Activated naive CD4-positive, alpha-beta T cell treated with anti-CD3 and anti-CD28 coated beads, Interleukin-2, amount 10 ng/mL, durations not matched to agents 7 days and 5 days (primary cell): ENCODE measurements at regions not wholly inside any gene's neighbourhood (a gene's known extent, or its start where the extent isn't known, plus 50 kb on each side); places are given as distances from the start of the nearest gene placed in this dataset.

Source experiments
- CTCF ChIA-PET: fragments of 350-600 bp; sonication (Branson Sonifier 250); formaldehyde crosslinking; loops from one replicate; lab custom pipeline; 2021; ENCODE audit warnings: antibody characterized with exemption; lab: Charles Lee
- DNase-seq: peaks from one replicate; pipeline ENCODE4 v3.0.0-alpha.2; 2020
- H3K27ac Mint-ChIP-seq: one replicate; pipeline ENCODE4 v1.8.0; 2021; ENCODE audit warnings: mild to moderate bottlenecking, moderate library complexity, mixed read lengths
- H3K27me3 Mint-ChIP-seq: one replicate; pipeline ENCODE4 v1.8.0; 2021; ENCODE audit warnings: mild to moderate bottlenecking, mixed read lengths
- H3K36me3 Mint-ChIP-seq: one replicate; pipeline ENCODE4 v1.8.0; 2021; ENCODE audit warnings: mixed read lengths
- H3K4me1 Mint-ChIP-seq: one replicate; pipeline ENCODE4 v1.8.0; 2021; ENCODE audit warnings: mixed read lengths
- H3K4me3 Mint-ChIP-seq: one replicate; pipeline ENCODE4 v1.8.0; 2021; ENCODE audit warnings: mild to moderate bottlenecking, moderate library complexity, mixed read lengths
- H3K9me3 Mint-ChIP-seq: one replicate; pipeline ENCODE4 v1.8.0; 2021; ENCODE audit warnings: mixed read lengths

DNA sequence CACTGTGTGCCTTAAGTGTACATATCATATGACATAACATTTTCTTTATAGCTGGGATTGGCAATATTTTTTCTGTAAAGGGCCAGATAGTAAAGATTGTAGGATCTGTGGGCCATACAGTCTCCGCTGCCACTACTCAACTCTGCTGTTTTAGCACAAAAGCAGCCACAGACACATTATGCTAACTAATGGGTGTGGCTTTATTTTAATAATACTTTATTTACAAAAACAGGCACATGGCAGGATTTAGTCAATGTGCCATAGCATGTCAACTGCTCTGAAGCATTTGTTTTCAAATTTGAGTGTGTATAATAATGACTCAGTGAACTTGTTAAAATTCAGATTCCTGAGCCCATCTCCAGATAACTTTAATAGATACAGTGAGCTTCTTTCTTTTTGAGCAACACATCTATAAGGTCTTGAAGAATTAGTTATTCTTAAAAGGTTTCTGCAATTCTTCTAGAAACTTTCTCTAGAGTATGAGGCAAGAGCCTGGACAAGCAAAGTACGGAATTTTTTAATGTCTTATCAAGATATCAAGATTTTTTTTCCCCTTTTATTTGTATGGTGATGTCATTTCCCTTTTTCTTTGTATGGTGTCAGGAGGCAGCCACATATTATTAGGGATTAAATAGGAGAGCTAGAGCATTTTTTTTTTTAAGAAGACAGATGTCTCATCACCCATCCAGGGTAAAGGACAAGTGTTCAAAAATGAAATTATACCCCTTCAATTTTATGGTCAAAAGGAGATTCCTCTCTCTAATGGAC, 518.3 kb downstream of the DHX35 start:
- no peak overlapping the region for H3K27ac Mint-ChIP-seq
- no peak overlapping the region for H3K4me3 Mint-ChIP-seq
- DNase-seq = no peak
- H3K27me3 Mint-ChIP-seq = no peaks in the 10 kb centered on the region
- H3K36me3 Mint-ChIP-seq = no peaks in the 10 kb centered on the region
- H3K9me3 Mint-ChIP-seq = peaks cover under 1% of the 10 kb centered on the region
- H3K4me1 Mint-ChIP-seq = no peaks in the 10 kb centered on the region
- CTCF ChIA-PET = no interaction called here

DNA sequence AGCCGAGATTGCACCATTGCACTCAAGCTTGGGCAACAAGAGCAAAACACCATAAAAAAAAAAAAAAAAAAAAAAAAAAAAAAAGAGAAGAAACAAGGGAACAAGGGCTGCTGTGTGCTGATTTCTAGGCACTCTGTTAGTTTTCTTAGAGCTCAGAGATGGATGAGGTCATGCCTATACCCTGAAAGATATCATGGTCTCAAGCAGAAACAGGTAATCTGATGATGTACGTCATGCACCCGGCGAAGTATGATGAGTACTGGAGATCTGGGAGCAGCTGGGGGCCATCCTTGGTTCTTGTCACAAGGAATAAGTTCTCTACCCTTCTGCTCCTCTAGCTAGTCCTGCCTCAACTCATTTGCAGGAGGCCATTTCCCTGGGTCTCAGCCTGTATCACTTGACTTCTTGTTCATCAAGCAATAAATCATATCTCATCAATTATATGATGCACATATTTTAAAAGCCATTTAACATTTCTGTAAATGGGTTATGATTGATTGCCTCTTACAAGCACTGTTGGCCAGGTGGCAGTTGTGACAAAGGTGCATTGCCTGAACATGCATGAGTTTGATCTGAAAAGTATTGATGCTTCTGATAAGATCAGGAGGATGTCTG, 517.2 kb downstream of the DHX35 start:
- H3K4me3 Mint-ChIP-seq = no peak overlapping the region

DNA sequence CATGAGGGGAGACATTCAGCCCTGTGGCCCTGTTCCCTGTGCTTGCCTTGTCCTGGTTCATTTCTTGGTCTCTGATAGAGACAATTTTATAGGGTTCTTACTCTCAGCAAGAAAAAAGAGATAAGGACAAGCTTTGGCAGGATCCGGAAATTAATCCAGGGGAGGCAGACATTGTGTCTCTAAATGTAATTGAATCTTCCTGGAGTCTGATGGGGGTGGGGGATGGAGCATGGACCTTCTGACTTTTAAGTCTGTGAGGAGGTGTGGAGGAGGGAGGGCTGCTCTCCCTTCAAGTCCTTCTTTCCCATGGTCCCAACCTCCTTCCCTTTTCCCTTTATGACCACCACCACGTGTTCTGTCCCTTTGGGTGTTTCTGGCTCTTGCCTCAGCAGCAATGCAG, 512.7 kb downstream of the DHX35 start:
- CTCF ChIA-PET = no interaction called here
- peaks cover 2% of the 10 kb centered on the region for H3K9me3 Mint-ChIP-seq
- no peak overlapping the region for H3K4me3 Mint-ChIP-seq
- H3K36me3 Mint-ChIP-seq = no peaks in the 10 kb centered on the region
- H3K27me3 Mint-ChIP-seq = no peaks in the 10 kb centered on the region
- no peaks in the 10 kb centered on the region for H3K4me1 Mint-ChIP-seq
- no peak overlapping the region for H3K27ac Mint-ChIP-seq
- no peak for DNase-seq

More for the DNA sequence above, 517.2 kb downstream of the DHX35 start:
- Mint-ChIP-seq H3K4me1 (no peaks in the 10 kb centered on the region), H3K9me3 (peaks cover 2% of the 10 kb centered on the region), H3K36me3 (no peaks in the 10 kb centered on the region), H3K27ac (no peak overlapping the region), H3K27me3 (no peaks in the 10 kb centered on the region)
- DNase-seq = no peak
- CTCF ChIA-PET = no interaction called here

DNA sequence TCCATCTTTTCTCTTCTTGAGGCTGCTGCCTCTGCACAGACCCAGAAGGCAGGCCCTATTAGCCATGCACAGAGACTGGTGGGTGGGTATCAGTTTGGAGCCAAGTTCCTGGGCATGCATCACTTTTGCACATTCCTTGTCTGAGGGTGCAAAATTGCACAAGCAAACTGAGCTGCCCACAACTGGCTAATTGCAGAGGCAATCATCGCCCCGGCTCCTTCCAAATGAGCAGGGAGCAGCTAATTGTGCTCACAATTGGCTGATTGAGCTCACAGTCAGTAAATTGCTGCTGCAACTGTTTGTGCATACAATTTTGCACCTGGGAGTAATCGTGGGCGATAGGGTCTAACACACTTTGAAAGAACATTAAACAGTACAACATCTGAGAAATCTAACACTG, 511.4 kb downstream of the DHX35 start:
- no peaks in the 10 kb centered on the region for H3K27me3 Mint-ChIP-seq
- H3K9me3 Mint-ChIP-seq = peaks cover 2% of the 10 kb centered on the region
- no peak for DNase-seq
- no peak overlapping the region for H3K27ac Mint-ChIP-seq
- no peaks in the 10 kb centered on the region for H3K4me1 Mint-ChIP-seq
- H3K4me3 Mint-ChIP-seq = no peak overlapping the region
- no peaks in the 10 kb centered on the region for H3K36me3 Mint-ChIP-seq
- CTCF ChIA-PET = no interaction called here

DNA sequence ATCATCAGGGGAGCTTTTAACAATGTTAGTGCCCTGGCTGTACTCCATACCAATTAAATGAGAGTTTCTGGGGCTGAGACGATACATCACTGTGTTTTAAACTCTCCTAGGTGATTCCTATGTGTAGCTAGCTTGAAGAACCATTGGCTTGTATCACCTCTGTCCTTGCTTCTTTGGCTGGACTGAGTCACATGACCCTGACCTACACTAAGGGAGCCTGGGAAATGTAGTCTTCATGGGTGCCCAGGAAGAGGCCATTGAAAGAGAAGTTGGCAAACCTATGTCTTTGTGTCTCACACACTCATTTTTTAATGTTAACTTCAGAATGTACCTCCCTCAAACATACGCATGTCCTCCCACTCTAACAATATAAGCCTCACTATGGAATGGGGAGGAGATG, 506.6 kb downstream of the DHX35 start:
- no peaks in the 10 kb centered on the region for H3K9me3 Mint-ChIP-seq
- DNase-seq = no peak
- CTCF ChIA-PET = no interaction called here
- no peaks in the 10 kb centered on the region for H3K4me1 Mint-ChIP-seq
- no peaks in the 10 kb centered on the region for H3K27me3 Mint-ChIP-seq
- no peaks in the 10 kb centered on the region for H3K36me3 Mint-ChIP-seq
- H3K27ac Mint-ChIP-seq = no peak overlapping the region
- no peak overlapping the region for H3K4me3 Mint-ChIP-seq

DNA sequence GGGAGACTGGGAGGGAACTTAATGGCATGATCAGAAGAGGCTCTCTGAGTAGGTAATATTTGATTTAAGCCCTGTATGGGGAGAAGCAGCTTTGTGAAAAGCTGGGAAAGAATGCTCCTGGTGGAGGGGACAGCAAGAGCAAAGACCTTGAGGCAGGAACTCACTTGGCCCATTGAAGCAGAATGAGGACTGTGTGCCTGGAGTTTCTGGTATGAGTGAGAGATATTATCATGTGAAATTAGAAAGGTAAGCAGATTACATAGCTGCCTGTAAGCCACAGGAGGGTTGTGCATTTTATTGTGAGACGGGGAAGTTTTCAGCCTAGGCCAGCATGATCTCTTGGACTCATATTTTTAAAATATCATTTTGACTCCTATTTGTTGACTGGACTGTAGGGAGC, 502.1 kb downstream of the DHX35 start:
- Mint-ChIP-seq H3K9me3 (no peaks in the 10 kb centered on the region), H3K4me1 (no peaks in the 10 kb centered on the region), H3K27ac (no peak overlapping the region), H3K27me3 (no peaks in the 10 kb centered on the region), H3K4me3 (no peak overlapping the region), H3K36me3 (no peaks in the 10 kb centered on the region)
- CTCF ChIA-PET = no interaction called here
- no peak for DNase-seq

DNA sequence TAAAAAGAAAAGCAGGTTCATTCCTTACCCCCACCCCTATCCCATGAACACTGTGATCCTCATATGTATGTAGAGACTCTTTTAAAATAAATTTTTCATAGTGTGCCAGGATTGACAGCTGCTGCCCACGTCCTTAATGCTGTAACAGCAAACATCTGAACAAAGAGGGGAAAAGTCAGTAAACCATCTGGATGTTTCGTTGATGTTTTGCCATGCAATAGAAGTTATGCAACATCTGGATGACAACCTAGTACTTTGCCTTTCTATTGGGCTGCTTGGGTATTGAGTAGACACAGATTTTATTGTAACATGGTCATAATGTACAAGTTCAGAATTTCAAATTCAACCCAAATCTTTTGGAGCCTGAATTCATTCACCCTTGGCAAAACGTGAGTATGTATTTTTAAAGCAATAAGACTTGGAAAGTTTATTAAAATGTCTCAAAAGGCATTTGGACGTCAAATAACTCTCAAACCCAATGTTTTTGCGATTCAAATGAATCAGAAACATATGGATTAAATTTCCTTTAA, 500.3 kb downstream of the DHX35 start:
- DNase-seq = no peak
- Mint-ChIP-seq H3K4me1 (no peaks in the 10 kb centered on the region), H3K27me3 (no peaks in the 10 kb centered on the region), H3K27ac (no peak overlapping the region), H3K4me3 (no peak overlapping the region), H3K36me3 (no peaks in the 10 kb centered on the region), H3K9me3 (no peaks in the 10 kb centered on the region)
- CTCF ChIA-PET = no interaction called here

DNA sequence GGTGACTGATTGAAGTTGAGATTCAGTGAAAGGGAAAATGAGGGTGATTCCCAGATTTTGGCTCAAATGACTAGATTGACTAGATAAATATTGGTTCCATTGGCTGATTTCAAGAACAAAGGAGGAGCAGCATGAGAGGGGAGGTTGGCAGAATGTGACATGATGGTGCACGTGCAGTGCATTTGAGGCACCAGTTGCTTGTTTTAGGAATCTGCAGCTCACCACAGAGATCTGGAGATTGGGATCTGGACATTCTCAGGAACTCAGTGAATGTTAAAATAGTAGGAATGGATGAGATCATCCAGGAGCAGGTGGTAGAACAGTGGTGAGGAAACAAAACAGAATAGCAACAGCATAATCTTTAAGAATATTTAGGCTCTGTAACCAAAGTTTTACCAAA, 496.3 kb downstream of the DHX35 start:
- DNase-seq = no peak
- CTCF ChIA-PET = no interaction called here
- Mint-ChIP-seq H3K36me3 (no peaks in the 10 kb centered on the region), H3K9me3 (no peaks in the 10 kb centered on the region), H3K27me3 (no peaks in the 10 kb centered on the region), H3K4me1 (no peaks in the 10 kb centered on the region), H3K4me3 (no peak overlapping the region), H3K27ac (no peak overlapping the region)

DNA sequence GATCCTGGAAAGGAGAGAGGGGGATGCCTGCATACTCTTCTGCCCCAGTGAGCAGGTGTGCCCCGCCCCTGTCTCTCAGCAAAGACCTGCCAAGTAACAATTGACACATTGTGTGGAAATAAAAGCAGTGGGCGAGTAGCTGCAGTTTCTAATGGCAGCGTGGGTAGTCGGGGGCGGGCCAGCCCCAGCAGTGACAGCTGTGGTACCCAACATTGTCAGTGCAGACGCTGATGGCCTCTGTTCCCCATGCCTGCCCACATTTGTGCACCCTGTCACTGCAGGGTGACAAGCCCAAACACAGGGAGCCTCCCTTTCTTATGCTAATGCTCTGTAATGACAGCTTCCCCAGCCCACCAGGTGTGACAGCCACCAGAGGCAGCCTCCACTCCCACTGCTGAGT, 491.7 kb downstream of the DHX35 start:
- H3K4me1 Mint-ChIP-seq = no peaks in the 10 kb centered on the region
- H3K4me3 Mint-ChIP-seq = no peak overlapping the region
- no peak overlapping the region for H3K27ac Mint-ChIP-seq
- no peaks in the 10 kb centered on the region for H3K9me3 Mint-ChIP-seq
- CTCF ChIA-PET = no interaction called here
- no peaks in the 10 kb centered on the region for H3K36me3 Mint-ChIP-seq
- H3K27me3 Mint-ChIP-seq = no peaks in the 10 kb centered on the region
- DNase-seq = no peak

DNA sequence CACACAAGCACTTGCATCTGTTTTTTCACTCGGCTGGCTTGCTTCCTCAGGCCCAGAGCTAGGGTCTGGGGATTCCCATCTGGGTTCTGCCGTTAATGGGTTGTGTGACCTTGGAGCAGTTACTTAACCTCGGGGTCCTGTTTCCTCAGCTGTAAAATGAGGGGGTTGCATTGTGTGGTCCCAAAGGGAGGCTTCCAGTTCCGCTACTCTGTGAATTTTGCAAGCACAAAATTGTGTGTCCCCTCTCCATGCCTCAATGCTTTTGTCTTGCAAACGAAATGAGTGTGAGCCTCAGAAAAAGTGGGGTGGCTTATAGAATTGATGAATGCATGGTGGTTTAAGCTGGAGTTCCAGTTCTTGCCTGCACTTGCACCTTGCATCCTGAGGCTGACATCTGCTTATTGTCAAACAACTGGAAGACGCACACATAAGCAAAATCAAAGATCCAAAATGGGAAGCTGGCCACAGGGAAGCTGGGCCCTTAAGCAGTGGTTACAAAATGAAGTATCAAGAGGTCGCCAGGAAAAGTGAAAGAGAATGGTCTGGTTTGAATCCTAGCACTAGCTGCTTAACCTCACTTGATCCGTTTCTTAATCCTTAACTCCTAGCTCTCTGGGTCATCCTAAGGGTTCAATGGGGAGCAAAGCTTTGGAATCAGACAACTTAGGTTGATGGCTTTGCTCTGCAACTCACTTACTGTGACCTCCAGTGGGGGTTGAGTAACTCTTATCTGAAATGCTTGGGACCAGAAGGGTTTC, 490.6 kb downstream of the DHX35 start:
- H3K36me3 Mint-ChIP-seq = no peaks in the 10 kb centered on the region
- CTCF ChIA-PET = no interaction called here
- no peaks in the 10 kb centered on the region for H3K27me3 Mint-ChIP-seq
- H3K9me3 Mint-ChIP-seq = no peaks in the 10 kb centered on the region
- DNase-seq = no peak
- no peaks in the 10 kb centered on the region for H3K4me1 Mint-ChIP-seq
- H3K4me3 Mint-ChIP-seq = no peak overlapping the region
- H3K27ac Mint-ChIP-seq = no peak overlapping the region

DNA sequence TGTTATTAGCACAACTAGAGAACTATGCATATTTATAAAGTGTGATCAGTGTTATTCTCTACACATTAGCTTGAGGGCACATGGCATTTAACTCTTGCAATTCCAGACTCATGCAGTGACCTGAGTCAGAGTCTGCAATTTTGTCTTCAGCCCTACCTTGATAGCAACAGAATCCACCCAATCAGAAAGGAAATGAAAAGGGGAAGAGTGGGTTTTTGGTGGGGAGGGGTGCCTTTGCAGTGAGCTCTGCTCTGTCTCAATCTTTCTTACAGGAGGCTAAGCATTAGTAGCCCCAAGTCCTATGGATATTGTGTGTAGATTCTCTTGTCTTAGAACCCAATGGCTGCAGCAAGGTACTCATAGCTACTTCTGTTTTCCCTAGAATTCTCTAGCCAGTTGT, 489.2 kb downstream of the DHX35 start:
- CTCF ChIA-PET = no interaction called here
- DNase-seq = no peak
- Mint-ChIP-seq H3K36me3 (no peaks in the 10 kb centered on the region), H3K27me3 (no peaks in the 10 kb centered on the region), H3K4me3 (no peak overlapping the region), H3K27ac (no peak overlapping the region), H3K9me3 (no peaks in the 10 kb centered on the region), H3K4me1 (no peaks in the 10 kb centered on the region)

DNA sequence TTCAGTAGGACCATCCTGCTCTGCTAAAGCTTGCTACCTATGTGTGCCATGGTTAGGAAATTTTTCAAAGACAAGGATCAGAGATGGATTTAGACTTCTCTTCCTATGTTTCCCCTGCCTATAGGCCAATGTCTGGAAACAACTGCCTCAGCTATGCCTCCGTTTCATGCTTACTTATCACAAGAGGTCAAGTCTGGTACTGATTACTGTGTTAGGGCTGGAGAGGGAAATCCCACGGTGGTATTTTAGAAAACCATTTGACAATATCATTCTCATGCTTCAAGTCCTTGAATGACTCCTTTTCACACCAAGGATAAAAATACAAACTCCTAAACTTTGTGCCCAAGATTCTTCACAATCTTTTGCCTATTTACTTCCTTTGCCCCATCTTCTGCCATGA, 484.3 kb downstream of the DHX35 start:
- CTCF ChIA-PET = no interaction called here
- Mint-ChIP-seq H3K4me1 (no peaks in the 10 kb centered on the region), H3K9me3 (no peaks in the 10 kb centered on the region), H3K27ac (no peak overlapping the region), H3K27me3 (no peaks in the 10 kb centered on the region), H3K4me3 (no peak overlapping the region), H3K36me3 (no peaks in the 10 kb centered on the region)
- no peak for DNase-seq

DNA sequence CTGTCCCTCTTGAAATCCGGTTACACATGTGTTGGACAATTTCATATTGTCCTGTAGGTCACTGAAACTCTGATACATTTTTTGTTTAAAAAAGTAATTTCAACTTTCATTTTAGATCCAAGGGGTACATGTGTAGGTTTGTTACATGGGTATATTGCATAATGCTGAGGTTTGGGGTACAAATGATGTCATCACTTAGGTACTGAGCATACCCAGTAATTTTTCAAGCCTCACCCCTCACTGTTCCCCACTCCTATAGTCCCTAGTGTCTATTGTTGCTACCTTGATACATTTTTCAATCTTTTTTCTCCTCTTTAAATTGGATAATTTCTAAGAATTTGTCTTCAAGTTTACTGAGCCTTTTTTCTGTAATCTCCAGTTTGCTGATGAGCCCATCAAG, 483.0 kb downstream of the DHX35 start:
- no peak overlapping the region for H3K4me3 Mint-ChIP-seq
- no peaks in the 10 kb centered on the region for H3K36me3 Mint-ChIP-seq
- no peak for DNase-seq
- CTCF ChIA-PET = no interaction called here
- no peaks in the 10 kb centered on the region for H3K9me3 Mint-ChIP-seq
- no peaks in the 10 kb centered on the region for H3K27me3 Mint-ChIP-seq
- no peak overlapping the region for H3K27ac Mint-ChIP-seq
- H3K4me1 Mint-ChIP-seq = no peaks in the 10 kb centered on the region

DNA sequence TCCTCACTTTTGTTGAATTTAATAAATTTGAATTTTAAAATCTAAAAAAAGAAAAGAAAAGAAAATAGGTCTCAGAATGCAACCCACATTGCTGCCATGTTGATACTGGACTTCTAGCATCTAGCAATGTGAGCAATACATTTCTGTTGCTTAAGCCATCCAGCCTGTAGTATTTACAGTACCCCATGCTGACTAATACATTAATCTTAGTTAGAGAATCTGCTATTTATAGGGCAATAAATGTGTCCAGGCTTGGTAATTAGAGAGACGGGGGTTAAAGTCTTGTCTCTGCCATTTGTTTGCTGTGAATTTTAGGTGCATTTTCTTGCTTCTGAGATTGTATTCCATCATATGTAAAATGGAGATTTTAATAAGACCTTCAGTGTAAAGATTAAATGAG, 471.3 kb downstream of the DHX35 start:
- Mint-ChIP-seq H3K4me3 (no peak overlapping the region), H3K9me3 (peaks cover 2% of the 10 kb centered on the region), H3K4me1 (no peaks in the 10 kb centered on the region), H3K36me3 (no peaks in the 10 kb centered on the region), H3K27me3 (no peaks in the 10 kb centered on the region), H3K27ac (no peak overlapping the region)
- DNase-seq = no peak
- CTCF ChIA-PET = no interaction called here
